RCC 7860 (cell line): ENCODE measurements at regions not wholly inside any gene's neighbourhood (a gene's known extent, or its start where the extent isn't known, plus 50 kb on each side); places are given as distances from the start of the nearest gene placed in this dataset.
A peak's percentile ranks its signal among the peaks of the same experiment; 100 is the strongest.

Experiments used
- DNase-seq: peaks from one replicate; pipeline ENCODE4 v3.0.0-alpha.2; 2015; ENCODE audit warnings: low spot score
- FAIRE-seq: peaks from 2 replicates; lab custom pipeline; 2012; peaks lifted over from hg19 to GRCh38; lab: Jason Lieb, UNC

DNA sequence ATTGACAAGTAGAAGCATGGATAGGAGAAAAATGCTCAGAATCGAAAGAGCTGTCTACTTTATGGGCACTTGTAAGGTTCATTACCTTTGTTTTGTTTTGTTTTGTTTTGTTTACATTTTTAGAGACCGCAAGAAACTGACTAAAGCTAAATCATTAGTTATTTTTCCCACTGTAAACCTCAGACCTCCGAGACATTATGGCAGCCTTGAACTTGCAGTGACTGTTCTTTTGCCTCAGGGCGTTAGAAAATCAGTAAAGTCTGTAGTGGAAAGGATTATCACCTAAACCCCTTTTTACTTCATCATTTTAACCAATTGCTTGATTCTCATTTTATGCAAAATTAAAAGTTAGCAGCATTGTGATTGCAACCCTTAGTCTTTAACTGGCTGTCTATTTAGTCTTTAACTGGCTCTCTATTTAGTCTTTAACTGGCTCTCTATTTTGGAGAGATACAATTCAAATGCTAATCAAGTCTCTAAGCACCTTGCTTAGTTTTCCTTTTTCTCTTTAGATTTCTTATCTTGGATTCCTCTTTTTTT is 383.3 kb upstream of the ROBO2 start:
- FAIRE-seq (no peak), DNase-seq (no peak)

DNA sequence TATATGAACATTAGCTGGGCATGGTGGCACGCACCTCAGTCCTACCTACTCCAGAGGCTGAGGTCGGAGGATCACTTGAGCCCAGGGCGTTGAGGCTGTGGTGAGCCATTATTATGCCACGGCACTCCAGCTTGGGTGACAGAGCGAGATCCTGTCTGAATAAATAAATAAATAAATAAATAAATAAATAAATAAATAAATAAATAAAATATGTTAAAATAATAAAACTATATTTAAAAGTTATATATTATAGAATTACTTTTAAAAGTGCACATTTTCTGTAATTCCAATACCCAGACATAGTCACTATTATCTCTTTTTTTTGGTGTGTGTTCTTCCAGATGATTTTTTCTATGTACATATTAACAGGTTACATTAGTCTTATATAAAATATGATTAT is 382.0 kb upstream of the ROBO2 start:
- FAIRE-seq (no peak), DNase-seq (no peak)

DNA sequence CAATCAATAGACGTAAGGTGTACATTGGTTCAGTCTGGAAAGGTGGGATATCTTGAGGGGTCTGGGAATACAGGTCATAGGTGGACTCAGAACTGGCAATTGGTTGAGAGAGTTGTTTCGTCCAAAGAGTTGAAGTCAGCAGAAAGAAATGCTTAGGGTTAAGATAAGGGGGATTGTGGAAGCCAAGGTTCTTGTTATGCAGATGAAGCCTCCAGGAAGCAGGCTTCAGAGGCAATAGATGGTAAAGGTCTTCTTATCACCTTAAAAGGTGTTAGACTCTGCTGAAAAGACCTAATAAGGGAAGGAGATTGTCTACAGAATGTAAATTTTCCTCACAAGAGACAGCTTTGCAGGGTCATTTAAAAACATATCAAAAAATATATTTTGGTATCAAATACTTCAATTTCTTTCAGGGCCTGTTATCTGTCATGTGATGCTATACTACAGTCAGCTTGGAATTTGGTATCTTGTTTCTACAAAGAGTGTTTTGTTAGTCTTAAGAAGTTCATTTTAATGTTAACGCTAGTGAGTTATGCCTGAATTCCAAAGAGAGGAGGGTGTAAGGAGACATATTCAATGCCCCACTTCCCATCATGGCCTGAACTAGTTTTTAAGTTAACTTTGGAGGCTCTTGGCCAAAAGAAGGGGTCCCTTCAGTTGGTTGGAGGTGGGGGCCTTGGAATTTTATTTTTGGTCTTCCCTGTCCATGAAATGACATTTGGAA is 378.2 kb upstream of the ROBO2 start:
- FAIRE-seq (no peak), DNase-seq (no peak)

DNA sequence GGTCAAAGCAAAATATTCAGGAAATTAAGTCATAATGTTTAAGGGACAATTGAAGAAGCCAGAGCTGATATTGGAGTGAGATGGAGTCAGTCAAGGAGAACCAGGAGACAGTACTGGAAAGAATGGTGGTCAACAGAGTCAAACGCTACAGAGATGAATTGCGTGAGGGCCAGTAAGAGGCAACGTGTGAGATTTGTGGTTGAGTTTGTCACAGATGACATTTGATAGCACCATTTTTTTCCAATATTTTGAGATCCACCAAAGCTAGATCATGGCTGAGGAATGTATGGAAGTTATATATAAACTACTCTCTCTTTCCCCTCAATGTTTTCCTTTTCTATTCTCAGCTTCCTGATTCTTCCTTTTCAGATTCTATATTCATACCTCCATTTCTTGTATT is 375.1 kb upstream of the ROBO2 start:
- no peak for FAIRE-seq
- DNase-seq = peak; percentile 60

DNA sequence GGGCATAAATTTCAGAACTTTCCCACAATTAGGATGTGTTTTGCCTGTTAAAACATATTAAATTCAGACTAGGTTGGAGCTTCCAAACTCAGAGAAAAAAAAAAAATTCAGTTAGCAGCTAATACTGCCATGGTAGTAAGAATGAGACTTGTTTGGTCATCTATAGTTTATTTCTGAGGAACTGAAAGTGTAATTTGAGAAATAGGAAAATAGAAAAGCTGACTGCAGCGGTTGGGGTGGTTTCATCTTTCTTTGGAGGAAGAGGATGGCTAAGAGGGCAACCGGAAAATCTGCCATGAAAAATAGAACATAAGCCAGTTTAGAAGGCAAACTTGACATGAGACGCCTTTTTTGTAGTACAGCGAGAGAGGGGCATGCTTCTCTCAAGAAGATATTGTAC is 371.2 kb upstream of the ROBO2 start:
- FAIRE-seq (no peak), DNase-seq (no peak)

DNA sequence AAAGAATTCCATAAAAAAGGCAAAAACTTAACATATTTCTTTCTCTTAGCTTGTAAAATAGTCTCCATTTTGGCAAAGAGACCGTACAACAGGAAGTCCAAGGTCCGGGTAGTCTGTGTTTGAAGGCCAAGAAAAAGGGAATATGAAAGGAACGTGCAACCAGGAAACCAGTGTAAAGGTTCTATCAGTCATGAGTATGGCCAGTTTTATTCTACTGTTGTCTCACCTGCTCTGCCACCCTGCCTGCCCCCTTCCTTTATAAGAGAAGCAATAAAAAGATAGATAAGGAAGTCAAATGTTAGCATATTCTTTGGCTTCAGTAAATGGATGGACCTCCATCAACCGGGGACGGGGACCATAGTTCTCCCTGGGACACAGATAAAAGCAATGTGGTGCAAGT is 370.6 kb upstream of the ROBO2 start:
- no peak for FAIRE-seq
- no peak for DNase-seq

DNA sequence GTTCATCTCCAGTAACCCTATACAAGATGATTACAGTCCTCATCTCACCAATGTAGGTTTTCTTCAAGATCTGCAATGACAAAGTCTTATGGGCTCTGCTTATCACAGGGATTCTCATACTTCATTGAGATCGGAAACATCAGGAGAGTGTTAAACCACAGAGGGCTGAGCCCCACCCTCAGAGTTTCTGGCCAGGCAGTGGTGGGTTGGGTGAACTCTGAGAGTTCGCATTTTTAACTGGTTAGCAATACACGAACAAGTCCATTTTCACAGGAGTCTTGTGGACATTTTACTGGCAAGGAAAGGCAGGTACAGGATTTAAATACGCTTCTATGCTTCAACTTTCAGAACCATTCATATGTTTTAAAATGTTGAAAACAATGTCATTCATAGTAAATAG is 366.7 kb upstream of the ROBO2 start:
- DNase-seq (no peak), FAIRE-seq (no peak)

DNA sequence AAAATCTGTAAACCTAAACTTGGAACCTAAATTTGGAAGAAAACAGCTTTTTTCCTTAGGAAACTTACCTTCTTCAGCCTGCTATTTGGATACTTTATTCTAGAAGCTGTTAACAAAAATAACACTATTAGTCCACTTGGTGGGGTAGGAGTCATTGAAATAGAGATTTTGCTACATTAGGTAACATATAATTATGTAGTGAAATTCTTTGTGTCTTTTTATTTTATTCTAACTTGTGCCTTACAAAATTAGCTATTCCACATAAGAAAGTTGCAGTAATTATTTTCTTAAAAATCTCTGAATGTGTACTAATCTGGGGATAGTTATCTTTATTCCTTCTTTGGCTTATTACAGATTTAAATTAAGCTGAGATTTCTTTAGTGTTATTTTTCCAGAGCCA is 360.4 kb upstream of the ROBO2 start:
- FAIRE-seq = no peak
- DNase-seq = no peak

DNA sequence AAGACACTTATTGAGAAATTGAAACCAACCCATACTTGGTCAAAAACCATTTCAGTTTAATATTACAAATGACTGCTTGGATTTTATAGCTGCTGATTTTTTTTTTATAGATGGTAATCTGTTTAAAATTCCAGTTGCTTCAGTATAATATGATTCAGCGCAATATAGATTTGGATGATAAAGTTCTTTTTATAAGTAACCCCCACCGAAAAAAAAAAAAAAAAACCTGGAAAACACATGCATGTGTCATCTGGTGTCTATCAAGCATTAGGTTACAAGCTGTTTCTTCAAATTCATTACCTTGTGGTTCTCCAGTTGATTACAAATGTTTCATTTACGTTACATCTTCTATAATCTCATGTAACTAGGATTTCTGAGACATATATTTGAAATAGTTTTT is 356.6 kb upstream of the ROBO2 start:
- no peak for DNase-seq
- no peak for FAIRE-seq

DNA sequence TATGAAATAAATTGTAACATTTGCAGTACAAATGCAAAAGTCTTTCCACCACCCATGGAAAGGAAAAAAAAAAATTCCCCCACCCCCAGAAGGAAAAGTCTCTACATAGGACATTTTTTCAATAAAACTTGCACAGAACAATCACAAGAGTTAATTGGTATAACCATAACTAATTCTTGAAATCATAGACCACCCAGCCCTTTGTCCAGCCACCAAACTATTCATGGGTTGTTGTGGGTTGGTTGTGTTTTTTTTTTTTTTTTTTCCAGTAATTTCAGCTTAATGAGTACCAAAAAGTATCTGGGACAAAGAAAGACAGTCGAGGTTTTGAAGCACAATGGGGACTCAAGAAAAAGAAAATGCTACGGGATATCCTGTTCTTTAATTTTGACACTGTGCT is 355.0 kb upstream of the ROBO2 start:
- FAIRE-seq (no peak), DNase-seq (no peak)

DNA sequence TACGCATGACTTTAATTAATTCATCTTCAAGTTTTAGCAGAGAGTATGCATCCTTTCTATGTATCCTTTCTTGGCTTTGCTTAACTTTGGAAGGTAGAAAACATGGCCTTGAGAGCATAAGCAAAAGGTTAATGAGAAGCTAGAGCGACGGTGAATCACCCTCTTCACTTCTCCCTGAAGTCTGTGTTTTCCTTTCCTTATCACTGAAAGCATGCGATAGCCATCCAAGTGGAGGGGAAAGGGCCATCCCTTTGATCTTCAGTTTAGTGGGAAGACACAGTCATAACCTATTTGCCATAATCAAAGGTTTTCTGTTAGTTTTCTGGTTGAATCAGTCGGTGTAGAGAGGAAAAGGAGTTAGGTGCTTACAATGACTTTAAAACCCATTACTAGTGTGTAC is 354.0 kb upstream of the ROBO2 start:
- FAIRE-seq = no peak

DNA sequence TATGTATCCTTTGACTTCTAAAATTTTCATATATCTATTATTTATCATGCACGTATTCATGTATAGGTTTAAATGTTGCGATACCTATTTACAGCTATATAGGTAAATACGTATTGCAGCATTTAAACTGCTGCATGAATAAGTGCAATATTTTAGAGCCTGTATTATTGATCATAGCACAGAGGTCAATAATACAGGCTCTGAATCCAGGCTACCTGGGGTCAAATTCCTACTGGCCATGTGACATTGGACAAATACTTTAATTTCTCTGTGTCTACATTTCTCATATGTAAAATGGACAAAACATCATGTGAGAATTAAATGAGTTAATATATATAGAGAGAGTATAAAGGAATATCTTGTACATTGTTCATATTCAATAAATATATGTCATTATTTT is 352.9 kb upstream of the ROBO2 start:
- FAIRE-seq (no peak), DNase-seq (no peak)

More for the DNA sequence above, 354.0 kb upstream of the ROBO2 start:
- peak; percentile 25 for DNase-seq

DNA sequence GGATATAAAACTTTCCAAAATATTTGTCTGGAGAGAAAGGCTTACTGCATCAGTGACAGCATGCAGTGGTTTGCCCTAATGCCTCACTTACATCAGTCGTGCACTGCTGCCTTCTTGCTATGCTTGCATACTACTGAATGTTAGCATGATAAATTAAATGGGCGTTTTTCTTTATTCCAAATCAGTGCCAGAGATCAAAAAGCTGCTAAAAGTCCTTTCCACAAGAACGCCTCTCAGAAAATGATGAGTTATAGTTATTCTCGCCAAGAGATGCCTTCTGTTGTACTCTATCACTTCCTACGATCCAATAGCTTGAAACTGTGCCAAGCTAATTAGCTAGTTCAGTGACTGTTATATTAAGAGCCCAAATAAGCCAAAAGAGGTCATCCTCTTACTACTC is 345.8 kb upstream of the ROBO2 start:
- FAIRE-seq = no peak
- DNase-seq = no peak

DNA sequence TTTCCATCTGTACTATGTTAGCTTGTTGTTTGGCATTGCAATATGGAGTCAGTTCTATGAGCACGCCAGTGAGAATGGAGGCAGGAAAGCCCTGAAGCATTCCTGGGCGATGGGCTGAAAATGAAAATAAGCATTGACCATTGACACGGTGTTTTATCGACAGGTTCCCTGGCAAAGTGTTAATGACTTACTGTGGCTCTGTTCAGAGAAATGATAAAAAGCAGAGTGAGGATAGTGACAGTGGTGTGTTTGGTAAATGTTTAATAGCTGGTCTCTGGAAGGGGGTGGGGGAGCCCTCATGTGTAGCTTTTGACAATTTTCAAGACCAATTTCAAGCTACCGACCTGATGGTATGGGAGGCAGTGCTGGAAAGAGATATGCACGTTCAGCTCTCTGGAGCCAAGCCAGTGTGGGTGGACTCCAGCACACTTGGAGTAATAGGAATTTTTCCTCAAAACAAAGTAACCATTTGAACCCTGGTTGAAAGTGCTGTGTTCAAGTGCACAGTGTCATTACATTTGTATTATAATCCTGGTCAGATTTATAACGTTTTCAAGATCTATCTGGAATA is 341.7 kb upstream of the ROBO2 start:
- FAIRE-seq = no peak

DNA sequence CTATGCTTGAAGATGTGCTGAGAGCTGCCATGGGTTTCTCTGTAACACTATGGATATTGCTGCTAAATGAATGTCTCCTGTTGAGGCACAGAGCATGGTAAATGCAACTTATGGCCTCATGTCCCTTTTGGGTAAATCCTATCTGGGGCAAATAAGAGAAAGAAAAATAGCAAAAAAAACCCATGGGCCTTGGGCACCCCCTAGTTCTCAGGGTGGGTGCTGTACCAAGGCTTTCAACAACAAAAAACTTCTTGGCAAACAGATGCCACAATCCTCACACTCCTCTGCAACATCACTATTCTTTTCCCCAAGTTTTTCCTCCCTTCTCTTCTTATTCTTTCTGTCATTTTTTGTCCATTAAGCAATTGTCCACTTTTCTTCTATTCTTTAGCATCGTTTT is 340.1 kb upstream of the ROBO2 start:
- DNase-seq (no peak), FAIRE-seq (no peak)

More for the DNA sequence above, 341.7 kb upstream of the ROBO2 start:
- DNase-seq = no peak

DNA sequence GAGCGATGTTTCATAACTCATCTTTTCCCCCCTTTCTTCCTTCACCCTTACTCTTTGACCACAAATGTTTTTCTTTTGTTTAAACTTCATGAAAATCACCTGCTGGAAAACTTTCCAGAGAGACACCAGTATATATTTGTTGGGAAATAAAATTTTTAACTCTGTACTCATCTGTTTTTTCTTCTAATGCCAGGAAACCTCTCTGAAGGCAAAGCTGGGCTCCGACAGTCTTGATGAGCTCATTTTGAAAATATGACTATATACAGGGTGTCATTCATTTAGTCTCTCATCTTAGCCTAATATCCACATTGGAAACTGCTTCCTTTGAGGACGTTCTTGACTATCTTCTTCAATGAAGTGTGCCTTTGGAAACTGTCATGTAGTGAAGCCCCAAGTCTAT is 339.6 kb upstream of the ROBO2 start:
- FAIRE-seq (no peak), DNase-seq (no peak)

DNA sequence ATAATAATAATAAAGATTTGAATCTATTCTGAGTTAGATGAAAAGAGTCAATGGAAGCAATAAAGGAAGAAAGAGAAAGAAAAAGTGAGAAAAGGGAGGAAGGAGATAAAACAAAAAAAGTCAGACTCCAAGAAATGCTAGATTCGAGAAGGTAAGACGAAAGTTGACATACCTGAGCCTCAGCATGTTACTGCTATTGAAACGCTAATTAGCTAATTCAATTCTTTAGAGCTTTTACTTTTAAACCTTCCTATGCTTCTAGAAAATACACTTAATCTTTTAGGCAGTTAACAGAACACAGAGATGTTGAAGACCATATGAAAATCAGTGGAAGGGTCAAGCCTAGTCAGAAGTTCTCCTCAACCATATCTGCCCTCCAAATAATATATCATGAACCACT is 337.2 kb upstream of the ROBO2 start:
- DNase-seq (no peak), FAIRE-seq (no peak)

DNA sequence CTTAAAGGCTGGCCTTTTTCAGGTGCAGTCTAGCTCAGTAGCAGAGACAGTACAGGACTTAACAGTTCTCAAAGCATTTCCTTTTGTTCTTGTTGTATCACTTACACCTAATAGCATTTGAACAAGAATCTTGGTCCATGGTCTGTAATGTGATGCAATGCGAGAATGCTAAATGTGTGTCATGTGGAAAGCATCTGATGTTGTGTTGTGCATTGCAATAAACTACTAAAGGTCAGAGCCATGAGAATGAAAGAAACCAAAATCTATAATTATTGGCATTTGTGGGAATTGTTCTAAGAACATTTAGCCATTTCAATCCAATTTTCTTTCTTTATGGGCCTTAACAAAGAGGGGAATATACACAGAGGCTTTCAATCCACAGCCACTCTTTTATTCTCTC is 324.5 kb upstream of the ROBO2 start:
- DNase-seq (no peak), FAIRE-seq (no peak)

DNA sequence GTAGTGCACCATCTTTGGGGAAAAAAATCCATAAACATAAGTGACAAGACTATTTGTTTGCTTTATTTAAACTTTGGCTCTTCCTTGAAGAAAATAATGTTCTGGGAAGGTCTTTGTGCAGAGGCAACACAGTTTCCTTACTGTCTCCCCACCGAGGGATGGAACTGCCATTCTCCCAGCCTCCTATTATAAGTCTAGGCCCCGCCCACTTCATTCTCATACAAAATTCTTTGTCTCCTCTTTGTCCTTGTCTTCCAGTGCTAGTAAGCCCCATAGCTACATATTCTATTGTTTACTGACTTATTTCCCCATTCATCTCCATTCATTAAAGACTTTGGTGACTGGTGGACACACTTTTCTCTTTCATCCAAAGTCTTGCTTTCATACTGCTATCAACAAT is 316.5 kb upstream of the ROBO2 start:
- DNase-seq (no peak), FAIRE-seq (no peak)

DNA sequence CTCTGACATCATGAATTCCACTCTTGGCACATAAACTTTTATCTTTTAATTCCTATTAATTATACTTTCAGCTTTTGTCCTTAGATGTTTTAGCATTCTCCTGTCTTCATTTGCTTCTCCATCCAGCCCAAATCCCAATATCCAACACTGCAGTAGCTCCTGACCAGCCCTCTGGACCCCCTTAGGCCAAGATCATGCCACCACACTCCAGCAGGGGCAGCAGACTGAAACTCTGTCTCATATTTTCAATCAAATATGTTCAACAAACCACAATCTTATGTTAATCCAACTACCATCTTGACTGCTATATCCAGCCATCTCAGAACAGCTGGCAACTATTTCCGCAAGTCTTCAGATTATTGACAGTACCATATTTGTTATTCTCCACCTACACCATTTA is 315.8 kb upstream of the ROBO2 start:
- FAIRE-seq = no peak
- no peak for DNase-seq

DNA sequence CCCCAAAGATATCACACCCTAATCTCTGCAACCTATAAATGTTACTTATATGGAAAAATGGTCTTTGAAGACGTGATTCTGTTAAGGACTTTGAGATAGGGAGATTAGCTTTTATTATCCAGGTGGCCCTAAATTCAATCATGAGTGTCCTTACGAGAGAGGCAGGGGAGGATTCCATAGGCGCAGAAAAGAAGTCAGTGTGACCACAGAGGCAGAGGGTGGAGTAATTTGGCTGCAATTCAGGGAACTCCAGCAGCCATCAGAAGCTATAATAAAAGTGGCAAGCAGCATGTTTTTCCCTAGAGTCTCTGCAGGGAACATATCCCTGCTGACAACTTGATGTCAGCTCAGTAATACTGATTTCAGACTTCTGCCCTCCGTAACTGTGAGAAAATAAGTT is 315.2 kb upstream of the ROBO2 start:
- no peak for FAIRE-seq
- no peak for DNase-seq

DNA sequence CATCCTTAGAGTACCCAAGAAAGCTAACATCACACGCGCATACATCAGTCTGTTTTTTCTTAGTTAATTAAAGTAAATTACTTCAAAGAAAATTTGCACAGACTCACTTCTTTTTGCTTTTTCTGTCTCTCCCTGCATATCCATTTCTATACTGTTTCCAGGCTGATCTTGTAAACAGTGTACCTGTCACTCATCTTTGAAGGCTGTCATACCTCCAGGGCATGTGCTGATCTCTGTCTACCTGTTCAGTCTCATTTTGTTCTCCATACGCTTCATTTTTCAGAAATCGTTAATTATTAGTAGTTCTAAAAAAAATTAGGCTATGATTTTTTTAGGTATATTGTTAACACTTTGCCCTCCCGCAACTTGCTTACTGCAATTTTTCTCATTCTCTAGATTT is 313.9 kb upstream of the ROBO2 start:
- FAIRE-seq (no peak), DNase-seq (no peak)

DNA sequence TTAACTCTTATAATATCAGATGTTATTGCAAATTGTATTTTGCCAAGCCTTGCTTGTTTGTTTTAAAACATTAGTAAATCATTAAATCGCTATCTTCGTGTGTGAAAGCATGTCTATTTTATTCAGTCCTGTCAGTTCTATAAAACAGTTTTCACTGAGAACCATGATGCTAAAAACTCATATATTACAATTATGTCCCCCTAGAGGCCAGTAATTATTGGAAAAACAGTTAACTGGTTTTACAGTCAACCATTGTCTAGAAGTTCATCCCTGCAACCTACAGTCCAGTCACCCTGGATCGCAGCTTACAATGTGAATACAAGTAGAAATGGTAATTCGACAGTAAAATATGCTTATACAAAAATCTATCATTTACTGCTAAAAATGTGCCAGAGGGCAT is 311.5 kb upstream of the ROBO2 start:
- no peak for DNase-seq
- FAIRE-seq = no peak
